ENCODE measurements at regions not wholly inside any gene's neighbourhood (a gene's known extent, or its start where the extent isn't known, plus 50 kb on each side); places are given as distances from the start of the nearest gene placed in this dataset.

- WGBS, 3 donors = 87 to 94% (median 90%) methylated on average over 2 of the region's 2 CpGs
Observed at GRCh38 chr5:103895738-103896137, 333.1 kb upstream of the NUDT12 start.

GRCh38 chr5:103894882-103895281 lies 332.3 kb upstream of the NUDT12 start:
- DNase-seq (no peak), ATAC-seq (no peak)
- Histone ChIP-seq H3K4me1 (no peaks in the 10 kb centered on the region), H3K27me3 (ENCODE audit: insufficient read depth in 3 of 3, low read length in 2 of 3) (no peaks in the 10 kb centered on the region), H3K9me3 (no peaks in the 10 kb centered on the region), H3K27ac (no peak overlapping the region), H3K36me3 (ENCODE audit: insufficient read depth in 1 of 2, low read depth in 1 of 2) (no peaks in the 10 kb centered on the region), H3K4me3 (no peak overlapping the region)
- no peak for TF ChIP-seq CTCF (IDR thresholded peaks at IDR 0.05)
- intact Hi-C loops (cut with DNase I) = no loop called here

More at GRCh38 chr5:103895738-103896137, 333.1 kb upstream of the NUDT12 start:
- DNase-seq (no peak), ATAC-seq (no peak)
- H3K36me3 ChIP-seq (ENCODE audit: insufficient read depth in 1 of 2, low read depth in 1 of 2) = no peaks in the 10 kb centered on the region
- TF ChIP-seq CTCF (IDR thresholded peaks at IDR 0.05) = no peak
- no peak overlapping the region for H3K4me3 ChIP-seq
- intact Hi-C loops (cut with DNase I) = no loop called here
- no peaks in the 10 kb centered on the region for H3K4me1 ChIP-seq
- no peaks in the 10 kb centered on the region for H3K9me3 ChIP-seq
- H3K27me3 ChIP-seq (ENCODE audit: insufficient read depth in 3 of 3, low read length in 2 of 3) = no peaks in the 10 kb centered on the region
- no peak overlapping the region for H3K27ac ChIP-seq

- H3K9me3 ChIP-seq = no peaks in the 10 kb centered on the region
- DNase-seq (no peak), ATAC-seq (no peak)
- 21 to 35% (median 21%) methylated on average over 2 of the region's 2 CpGs for WGBS, 3 donors
- intact Hi-C loops (cut with DNase I) = no loop called here
- TF ChIP-seq CTCF (IDR thresholded peaks at IDR 0.05) = no peak
- no peaks in the 10 kb centered on the region for H3K36me3 ChIP-seq (ENCODE audit: insufficient read depth in 1 of 2, low read depth in 1 of 2)
- H3K27ac ChIP-seq = no peak overlapping the region
- H3K4me1 ChIP-seq = no peaks in the 10 kb centered on the region
- no peak overlapping the region for H3K4me3 ChIP-seq
- H3K27me3 ChIP-seq (ENCODE audit: insufficient read depth in 3 of 3, low read length in 2 of 3) = no peaks in the 10 kb centered on the region
Observed at GRCh38 chr5:103891151-103891550, 328.6 kb upstream of the NUDT12 start.

GRCh38 chr5:103890313-103890712 lies 327.7 kb upstream of the NUDT12 start:
- H3K36me3 ChIP-seq (ENCODE audit: insufficient read depth in 1 of 2, low read depth in 1 of 2) = no peaks in the 10 kb centered on the region
- no peaks in the 10 kb centered on the region for H3K27me3 ChIP-seq (ENCODE audit: insufficient read depth in 3 of 3, low read length in 2 of 3)
- intact Hi-C loops (cut with DNase I) = no loop called here
- DNase-seq (no peak), ATAC-seq (no peak)
- no peaks in the 10 kb centered on the region for H3K4me1 ChIP-seq
- H3K4me3 ChIP-seq = no peak overlapping the region
- WGBS, 3 donors = 79 to 88% (median 80%) methylated on average over 1 of the region's 1 CpG
- no peak overlapping the region for H3K27ac ChIP-seq
- no peak for TF ChIP-seq CTCF (IDR thresholded peaks at IDR 0.05)
- H3K9me3 ChIP-seq = no peaks in the 10 kb centered on the region

GRCh38 chr5:103889500-103890209 lies 327.1 kb upstream of the NUDT12 start:
- 74 to 83% (median 79%) methylated on average over 2 of the region's 2 CpGs for WGBS, 3 donors
- Histone ChIP-seq H3K4me3 (no peak overlapping the region), H3K27me3 (ENCODE audit: insufficient read depth in 3 of 3, low read length in 2 of 3) (no peaks in the 10 kb centered on the region), H3K27ac (no peak overlapping the region), H3K9me3 (no peaks in the 10 kb centered on the region), H3K36me3 (ENCODE audit: insufficient read depth in 1 of 2, low read depth in 1 of 2) (no peaks in the 10 kb centered on the region), H3K4me1 (no peaks in the 10 kb centered on the region)
- intact Hi-C loops (cut with DNase I) = no loop called here
- no peak for DNase-seq
- ATAC-seq = no peak
- TF ChIP-seq CTCF (IDR thresholded peaks at IDR 0.05) = no peak
